GM12878 (cell line): ENCODE measurements at regions not wholly inside any gene's neighbourhood (a gene's known extent, or its start where the extent isn't known, plus 50 kb on each side); places are given as distances from the start of the nearest gene placed in this dataset.

Experiments
- ATAC-seq: fragments of 200-7000 bp; cut with Tn5 transposase; 3 replicates; pipeline ENCODE4 v1.9.1; 2020; ENCODE audit warnings: mild to moderate bottlenecking, moderate library complexity
- BruUV-seq: library from RNA; stranded (reverse); fragments of 400-500 nt; replicated peaks from 2 replicates; lab custom pipeline; 2021; lab: Mats Ljungman, UMichigan
- CTCF ChIA-PET: fragments of 300-600 bp; sonication (Branson Sonifier 250); formaldehyde crosslinking; extraction: SDS; loops from one replicate; lab custom pipeline; 2021; ENCODE audit warnings: inconsistent platforms; lab: Yijun Ruan, JAX
- POLR2A ChIA-PET: fragments of 350-600 bp; formaldehyde crosslinking; extraction: SDS; loops from one replicate; lab custom pipeline; 2021; ENCODE audit warnings: inconsistent platforms; lab: Charles Lee
- RAD21 ChIA-PET: fragments of 300-600 bp; sonication (Branson Sonifier 250); formaldehyde crosslinking; loops from one replicate; lab custom pipeline; 2023; ENCODE audit warnings: antibody characterized with exemption; ENCODE audit not compliant: unreplicated experiment; lab: Charles Lee
- SMC1A ChIA-PET: fragments of 300-600 bp; sonication (Branson Sonifier 250); formaldehyde crosslinking; loops from one replicate; lab custom pipeline; 2023; ENCODE audit not compliant: unreplicated experiment, uncharacterized antibody; lab: Charles Lee
- DNase-seq: peaks from one replicate; pipeline ENCODE4 v3.0.0-alpha.2; 2011; ENCODE audit warnings: low read depth, low spot score
- FAIRE-seq: peaks from 3 replicates; lab custom pipeline; 2011; peaks lifted over from hg19 to GRCh38; lab: Jason Lieb, UNC
- H2AFZ ChIP-seq: 2 replicates; pipeline ENCODE4 v1.6.0; 2011; ENCODE audit warnings: low read depth, low read length, control low read depth; ENCODE audit not compliant: control insufficient read depth
- H3K27ac ChIP-seq: 2 replicates; pipeline ENCODE4 v1.5.1; 2011; ENCODE audit warnings: control low read depth; ENCODE audit not compliant: control insufficient read depth, insufficient read depth
- H3K27me3 ChIP-seq, 2 experiments: replicated peaks in 1 of 2; 2 replicates each; pipeline versions ENCODE4 v1.6.0 to v1.6.1; 2011; ENCODE audit warnings: low read length in 1 of 2; ENCODE audit not compliant: control insufficient read depth in 2 of 2, insufficient read depth in 2 of 2
- H3K36me3 ChIP-seq, 2 experiments: 2 replicates each; pipeline ENCODE4 v1.5.1; 2011; ENCODE audit warnings: low read length in 1 of 2; ENCODE audit not compliant: control insufficient read depth in 2 of 2, insufficient read depth in 2 of 2
- H3K4me1 ChIP-seq: 2 replicates; pipeline ENCODE4 v1.6.1; 2011; ENCODE audit warnings: mild to moderate bottlenecking, low read length, moderate library complexity, mixed read lengths; ENCODE audit not compliant: control insufficient read depth, insufficient read depth
- H3K4me2 ChIP-seq: 2 replicates; pipeline ENCODE4 v1.6.0; 2011; ENCODE audit warnings: control low read depth; ENCODE audit not compliant: control insufficient read depth, insufficient read depth
- H3K4me3 ChIP-seq: fragments of 200-600 bp; sonication (generic); 2 replicates; pipeline ENCODE4 v1.5.1; 2016
- H3K79me2 ChIP-seq: 2 replicates; pipeline ENCODE4 v1.6.0; 2011; ENCODE audit warnings: low read length; ENCODE audit not compliant: control insufficient read depth, insufficient read depth
- H3K9ac ChIP-seq: 2 replicates; pipeline ENCODE4 v1.8.0; 2011; ENCODE audit warnings: low read length, control low read depth, mixed read lengths; ENCODE audit not compliant: control insufficient read depth, insufficient read depth
- H3K9me3 ChIP-seq: replicated peaks from 3 replicates; pipeline ENCODE4 v1.5.1; 2011; ENCODE audit warnings: mild to moderate bottlenecking, low read length; ENCODE audit not compliant: control insufficient read depth, insufficient read depth
- H4K20me1 ChIP-seq: 2 replicates; pipeline ENCODE4 v1.6.0; 2011; ENCODE audit not compliant: control insufficient read depth, insufficient read depth
- FOS ChIP-seq: IDR thresholded peaks from 3 replicates; pipeline ENCODE4 v1.6.1; 2011; ENCODE audit warnings: borderline replicate concordance; ENCODE audit not compliant: insufficient read length; ENCODE audit errors: extremely low read depth
- HCFC1 ChIP-seq: fragments of 150-350 bp; IDR thresholded peaks from 2 replicates; pipeline ENCODE4 v1.6.1; 2014; ENCODE audit warnings: low read length
- IRF4 ChIP-seq: IDR thresholded peaks from 2 replicates; pipeline ENCODE4 v1.6.1; 2011; ENCODE audit warnings: low read depth, low read length
- NRF1 ChIP-seq: conservative IDR thresholded peaks from 2 replicates; pipeline ENCODE4 v1.6.1; 2011; ENCODE audit warnings: mild to moderate bottlenecking, low read depth, low read length, improper control_type of control experiment
- RBBP5 ChIP-seq: fragments of 200-600 bp; sonication (generic); conservative IDR thresholded peaks from 2 replicates; pipeline ENCODE4 v1.6.1; 2016
- SUPT20H ChIP-seq: IDR thresholded peaks from 2 replicates; pipeline ENCODE4 v1.6.1; 2011; ENCODE audit warnings: low read depth, mild to moderate bottlenecking, low read length, moderate library complexity, borderline replicate concordance; ENCODE audit not compliant: control insufficient read depth
- TCF3 ChIP-seq: IDR thresholded peaks from 2 replicates; pipeline ENCODE4 v1.6.1; 2012; ENCODE audit warnings: low read depth, mild to moderate bottlenecking, low read length, borderline replicate concordance; ENCODE audit not compliant: insufficient read depth
- ZNF217 ChIP-seq: fragments of 450-650 bp; IDR thresholded peaks from 2 replicates; pipeline ENCODE4 v1.6.1; 2017; ENCODE audit warnings: antibody characterized with exemption, mild to moderate bottlenecking
- WGBS: methylation state at CpG from one replicate; pipeline ENCODE4 v1.1.6; 2016; ENCODE audit warnings: low lambda C conversion rate; ENCODE audit not compliant: insufficient replicate concordance, insufficient coverage; ENCODE audit errors: missing lambda C conversion rate; 5-methylcytosine and 5-hydroxymethylcytosine counted together
- in situ Hi-C: fragments of 300-500 bp; cut with MboI; formaldehyde crosslinking; loops from 9 replicates; pipeline ENCODE4 v1.14.3; 2018; ENCODE audit warnings: mixed read lengths
- intact Hi-C: fragments of 100-400 bp; cut with micrococcal nuclease; formaldehyde crosslinking; loops from one replicate; pipeline ENCODE4 v1.14.2; 2022; ENCODE audit not compliant: unreplicated experiment
- TF ChIP-seq, protein P1 (sequence below): fragments of 450-650 bp; conservative IDR thresholded peaks from 2 replicates; pipeline ENCODE4 v1.6.1; 2017; ENCODE audit warnings: mild to moderate bottlenecking, moderate library complexity
- TF ChIP-seq, protein P2 (sequence below): IDR thresholded peaks from 2 replicates; pipeline ENCODE4 v1.6.1; 2011; ENCODE audit warnings: borderline replicate concordance, low read depth, mild to moderate bottlenecking, moderate library complexity, mixed read lengths, low read length; ENCODE audit not compliant: insufficient read depth; ENCODE audit errors: extremely low read length

DNA sequence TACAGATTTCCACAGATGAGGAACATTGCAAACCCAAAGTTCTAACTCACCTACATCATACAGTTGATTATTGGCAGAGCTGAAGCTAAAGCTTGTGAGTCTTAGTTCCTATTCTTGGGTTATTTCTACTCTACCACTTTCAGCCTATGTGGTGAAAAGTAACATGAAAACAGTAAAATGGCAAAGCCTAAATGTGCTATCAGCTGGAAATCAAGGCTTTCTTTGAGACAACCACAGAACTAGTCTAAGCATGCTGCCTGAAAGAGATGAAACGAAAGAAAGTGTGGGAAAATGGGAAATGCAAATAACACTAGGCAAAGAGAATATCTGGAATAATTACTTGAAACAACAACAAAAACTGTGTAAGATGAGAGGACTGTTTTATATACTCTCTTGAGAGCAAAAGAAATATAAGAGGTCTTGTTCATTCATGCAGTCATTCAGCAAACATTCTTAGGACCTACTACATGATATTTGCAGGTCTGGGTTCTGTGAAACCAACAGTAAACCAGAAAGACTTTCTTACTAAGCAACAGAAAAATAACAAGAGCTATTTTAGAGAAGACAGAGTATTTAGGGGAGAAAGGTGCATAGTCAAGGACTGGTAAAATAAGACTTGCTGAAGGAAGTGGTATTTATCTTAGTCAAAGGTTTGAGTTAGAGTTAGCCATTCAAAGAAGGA, 437.1 kb downstream of the HTR7 start (continued):
- TF ChIP-seq FOS (no peak), TCF3 (no peak), SUPT20H (no peak)

GRCh38 chr10:90421874-90422273, 436.0 kb downstream of the HTR7 start:
- no peak overlapping the region for H2AFZ ChIP-seq
- no peaks in the 10 kb centered on the region; the same call in 1 of the 2 replicates for H3K4me1 ChIP-seq
- no peak for DNase-seq
- no peak overlapping the region for H3K4me3 ChIP-seq
- no peak overlapping the region for H3K4me2 ChIP-seq
- ChIA-PET CTCF (no interaction called here), RAD21 (no interaction called here), POLR2A (no interaction called here), SMC1A (no interaction called here)
- in situ Hi-C loops = no loop called here
- H3K9me3 ChIP-seq = no peaks in the 10 kb centered on the region; the same call in 1 of the 3 replicates
- H3K36me3 ChIP-seq = no peaks in the 10 kb centered on the region
- no peak overlapping the region for H3K27ac ChIP-seq
- H3K27me3 ChIP-seq = no peaks in the 10 kb centered on the region; a peak in 1 of 4 replicates
- no peaks in the 10 kb centered on the region for H4K20me1 ChIP-seq
- intact Hi-C loops = loop anchor here (10.0 kb wide), 1 partner anchor 277 kb away; no protein-coding TSS in a partner anchor
- 2% methylated on average over 2 of the region's 2 CpGs for WGBS
- H3K79me2 ChIP-seq = no peaks in the 10 kb centered on the region
- no peak for FAIRE-seq
- no peak for ATAC-seq
- TF ChIP-seq, protein P1, sequence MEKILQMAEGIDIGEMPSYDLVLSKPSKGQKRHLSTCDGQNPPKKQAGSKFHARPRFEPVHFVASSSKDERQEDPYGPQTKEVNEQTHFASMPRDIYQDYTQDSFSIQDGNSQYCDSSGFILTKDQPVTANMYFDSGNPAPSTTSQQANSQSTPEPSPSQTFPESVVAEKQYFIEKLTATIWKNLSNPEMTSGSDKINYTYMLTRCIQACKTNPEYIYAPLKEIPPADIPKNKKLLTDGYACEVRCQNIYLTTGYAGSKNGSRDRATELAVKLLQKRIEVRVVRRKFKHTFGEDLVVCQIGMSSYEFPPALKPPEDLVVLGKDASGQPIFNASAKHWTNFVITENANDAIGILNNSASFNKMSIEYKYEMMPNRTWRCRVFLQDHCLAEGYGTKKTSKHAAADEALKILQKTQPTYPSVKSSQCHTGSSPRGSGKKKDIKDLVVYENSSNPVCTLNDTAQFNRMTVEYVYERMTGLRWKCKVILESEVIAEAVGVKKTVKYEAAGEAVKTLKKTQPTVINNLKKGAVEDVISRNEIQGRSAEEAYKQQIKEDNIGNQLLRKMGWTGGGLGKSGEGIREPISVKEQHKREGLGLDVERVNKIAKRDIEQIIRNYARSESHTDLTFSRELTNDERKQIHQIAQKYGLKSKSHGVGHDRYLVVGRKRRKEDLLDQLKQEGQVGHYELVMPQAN = no peak
- no peak for TF ChIP-seq HCFC1
- no peak for TF ChIP-seq IRF4
- no peak for TF ChIP-seq NRF1
- no peak for TF ChIP-seq ZNF217
- no peak for TF ChIP-seq RBBP5
- TF ChIP-seq, protein P2, sequence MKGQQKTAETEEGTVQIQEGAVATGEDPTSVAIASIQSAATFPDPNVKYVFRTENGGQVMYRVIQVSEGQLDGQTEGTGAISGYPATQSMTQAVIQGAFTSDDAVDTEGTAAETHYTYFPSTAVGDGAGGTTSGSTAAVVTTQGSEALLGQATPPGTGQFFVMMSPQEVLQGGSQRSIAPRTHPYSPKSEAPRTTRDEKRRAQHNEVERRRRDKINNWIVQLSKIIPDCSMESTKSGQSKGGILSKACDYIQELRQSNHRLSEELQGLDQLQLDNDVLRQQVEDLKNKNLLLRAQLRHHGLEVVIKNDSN = no peak
- no TSS peak for BruUV-seq
- no peak overlapping the region for H3K9ac ChIP-seq
